Esophagus muscularis mucosa (tissue), 4 donors: ENCODE measurements at regions not wholly inside any gene's neighbourhood (a gene's known extent, or its start where the extent isn't known, plus 50 kb on each side); places are given as distances from the start of the nearest gene placed in this dataset.

Experiments
- DNase-seq: peaks from one replicate; pipeline ENCODE4 v3.0.0-alpha.2; 2017; ENCODE audit errors: extremely low spot score
- H3K27ac ChIP-seq, 4 donors: fragments of 200-600 bp; sonication (generic); replicated peaks in 1 of 4; 1 replicate in 3 of 4; 2 replicates in 1 of 4; pipeline ENCODE4 v1.5.1; 2016 to 2019; ENCODE audit warnings: mild to moderate bottlenecking in 1 of 4
- H3K27me3 ChIP-seq, 4 donors: fragments of 200-600 bp; sonication (generic); one replicate each; pipeline versions ENCODE4 v1.5.1 to v1.6.0; 2016 to 2019
- H3K36me3 ChIP-seq, 4 donors: fragments of 200-600 bp; sonication (generic); one replicate each; pipeline ENCODE4 v1.5.1; 2016 to 2019
- H3K4me1 ChIP-seq, 4 donors: fragments of 200-600 bp; sonication (generic); one replicate each; pipeline ENCODE4 v1.5.1; 2016 to 2019
- H3K4me3 ChIP-seq, 4 donors: fragments of 200-600 bp; sonication (generic); 1 replicate in 2 of 4; 2 replicates in 2 of 4; pipeline ENCODE4 v1.5.1; 2016 to 2019; ENCODE audit warnings: mild to moderate bottlenecking in 4 of 4, moderate library complexity in 1 of 4
- H3K9me3 ChIP-seq, 4 donors: fragments of 200-600 bp; sonication (generic); 1 replicate in 3 of 4; 2 replicates in 1 of 4; pipeline ENCODE4 v1.5.1; 2016 to 2019
- EP300 ChIP-seq: sonication (generic); formaldehyde crosslinking; IDR thresholded peaks from one replicate; pipeline ENCODE4 v1.6.1; 2017; ENCODE audit warnings: antibody characterized with exemption
- POLR2A ChIP-seq: fragments of 450-650 bp; IDR thresholded peaks from one replicate; pipeline ENCODE4 v1.6.1; 2017; ENCODE audit warnings: antibody characterized with exemption, moderate library complexity, mild to moderate bottlenecking, low read depth
- POLR2AphosphoS5 ChIP-seq, 2 donors: sonication (generic); formaldehyde crosslinking; IDR thresholded peaks; one replicate each; pipeline ENCODE4 v1.6.1; 2017; ENCODE audit warnings: antibody characterized with exemption in 2 of 2
- WGBS: methylation state at CpG from one replicate; pipeline ENCODE4 v1.1.5; 2018; 5-methylcytosine and 5-hydroxymethylcytosine counted together
- intact Hi-C: fragments of 100-400 bp; cut with DNase I; formaldehyde crosslinking; loops from one replicate; pipeline ENCODE4 v1.15.1; 2023
- TF ChIP-seq, protein P1 (sequence below), 3 experiments: fragments of 200-600 bp in 2 of 3; fragments of 450-650 bp in 1 of 3; sonication (generic) in 2 of 3; IDR thresholded peaks; one replicate each; pipeline ENCODE4 v1.5.1; 2017 to 2019; ENCODE audit warnings: antibody characterized with exemption in 3 of 3, mild to moderate bottlenecking in 2 of 3, moderate library complexity in 1 of 3

DNA sequence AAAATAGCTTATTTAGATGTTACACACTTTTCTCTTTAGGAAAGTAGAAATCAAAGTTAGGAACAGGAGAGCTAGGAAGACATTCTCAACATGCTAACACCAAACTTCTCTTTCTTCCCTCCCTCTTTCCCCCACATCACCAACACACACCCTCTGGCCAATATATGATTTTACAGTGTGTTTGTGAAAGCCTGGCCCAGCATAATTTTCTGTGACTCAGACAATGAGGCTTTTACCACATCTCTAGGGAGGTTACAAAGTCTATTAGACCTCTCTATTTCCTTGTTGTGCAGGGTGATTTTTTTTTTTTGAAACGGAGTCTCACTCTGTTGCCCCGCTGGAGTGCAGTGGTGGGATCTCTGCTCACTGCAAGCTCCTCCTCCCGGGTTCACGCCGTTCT lies 189.9 kb downstream of the AASDH start:
- H3K27ac ChIP-seq: no peak overlapping the region
- TF ChIP-seq, protein P1, sequence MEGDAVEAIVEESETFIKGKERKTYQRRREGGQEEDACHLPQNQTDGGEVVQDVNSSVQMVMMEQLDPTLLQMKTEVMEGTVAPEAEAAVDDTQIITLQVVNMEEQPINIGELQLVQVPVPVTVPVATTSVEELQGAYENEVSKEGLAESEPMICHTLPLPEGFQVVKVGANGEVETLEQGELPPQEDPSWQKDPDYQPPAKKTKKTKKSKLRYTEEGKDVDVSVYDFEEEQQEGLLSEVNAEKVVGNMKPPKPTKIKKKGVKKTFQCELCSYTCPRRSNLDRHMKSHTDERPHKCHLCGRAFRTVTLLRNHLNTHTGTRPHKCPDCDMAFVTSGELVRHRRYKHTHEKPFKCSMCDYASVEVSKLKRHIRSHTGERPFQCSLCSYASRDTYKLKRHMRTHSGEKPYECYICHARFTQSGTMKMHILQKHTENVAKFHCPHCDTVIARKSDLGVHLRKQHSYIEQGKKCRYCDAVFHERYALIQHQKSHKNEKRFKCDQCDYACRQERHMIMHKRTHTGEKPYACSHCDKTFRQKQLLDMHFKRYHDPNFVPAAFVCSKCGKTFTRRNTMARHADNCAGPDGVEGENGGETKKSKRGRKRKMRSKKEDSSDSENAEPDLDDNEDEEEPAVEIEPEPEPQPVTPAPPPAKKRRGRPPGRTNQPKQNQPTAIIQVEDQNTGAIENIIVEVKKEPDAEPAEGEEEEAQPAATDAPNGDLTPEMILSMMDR (IDR thresholded peaks at IDR 0.05): no peak
- TF ChIP-seq POLR2AphosphoS5 (IDR thresholded peaks at IDR 0.05) (no peak), POLR2A (no peak), EP300 (no peak)
- no peaks in the 10 kb centered on the region for H3K36me3 ChIP-seq
- DNase-seq: no peak
- no peaks in the 10 kb centered on the region for H3K27me3 ChIP-seq
- no peaks in the 10 kb centered on the region for H3K9me3 ChIP-seq
- WGBS: 77% methylated on average over 5 of the region's 5 CpGs
- H3K4me1 ChIP-seq: peaks cover 0 to 24% (median 20%) of the 10 kb centered on the region in 4 donors
- intact Hi-C loops: no loop called here
- H3K4me3 ChIP-seq: no peak overlapping the region

DNA sequence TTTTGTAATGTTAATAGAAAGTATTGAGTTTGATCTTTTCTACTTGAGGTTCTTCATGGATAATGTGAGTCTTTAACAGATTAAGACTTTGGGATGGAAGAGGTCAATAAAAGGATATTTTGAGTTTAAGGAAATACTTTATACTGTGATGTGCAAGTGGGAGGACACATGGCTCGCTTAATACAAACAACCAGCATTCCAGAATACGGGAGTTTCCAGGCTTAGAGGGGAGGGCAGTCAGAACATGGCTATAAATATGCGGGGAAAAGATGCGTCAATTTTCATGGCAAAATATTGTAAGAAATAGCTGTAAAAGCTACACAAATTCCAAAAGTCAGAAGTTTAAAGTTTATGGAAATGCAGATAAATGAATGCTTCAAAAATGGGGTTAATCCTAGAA lies 192.3 kb downstream of the AASDH start:
- TF ChIP-seq, protein P1 (IDR thresholded peaks at IDR 0.05): no peak
- no peak for TF ChIP-seq EP300
- no peak for TF ChIP-seq POLR2A
- TF ChIP-seq POLR2AphosphoS5 (IDR thresholded peaks at IDR 0.05): no peak
- Histone ChIP-seq H3K9me3 (peaks cover 0 to 7% (median 3%) of the 10 kb centered on the region in 4 donors), H3K27ac (no peak overlapping the region), H3K27me3 (no peaks in the 10 kb centered on the region), H3K4me3 (no peak overlapping the region), H3K4me1 (peaks cover 0 to 24% (median 20%) of the 10 kb centered on the region in 4 donors), H3K36me3 (no peaks in the 10 kb centered on the region)
- 33% methylated on average over 4 of the region's 4 CpGs for WGBS
- intact Hi-C loops: no loop called here
- no peak for DNase-seq

DNA sequence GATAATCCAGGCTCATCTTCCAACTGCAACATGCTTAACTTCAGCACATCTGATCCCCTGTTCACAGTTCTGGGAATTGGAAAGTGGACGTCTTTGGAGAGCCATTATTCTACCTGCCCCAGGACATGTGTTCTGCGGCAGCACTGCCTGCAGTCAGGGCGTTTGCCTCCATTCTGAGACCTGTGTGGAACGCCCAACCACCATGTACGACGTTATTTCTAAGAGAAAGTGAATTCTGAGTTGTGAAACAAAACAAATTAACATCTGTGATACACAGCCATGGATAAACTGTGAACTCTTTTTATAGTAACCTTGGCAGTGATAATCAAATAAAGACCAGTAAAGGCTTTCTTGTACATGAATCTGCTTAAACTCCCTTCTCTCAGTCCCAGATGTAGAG lies 195.8 kb downstream of the AASDH start:
- 70% methylated on average over 6 of the region's 6 CpGs for WGBS
- no peak for DNase-seq
- no peak overlapping the region for H3K4me3 ChIP-seq

DNA sequence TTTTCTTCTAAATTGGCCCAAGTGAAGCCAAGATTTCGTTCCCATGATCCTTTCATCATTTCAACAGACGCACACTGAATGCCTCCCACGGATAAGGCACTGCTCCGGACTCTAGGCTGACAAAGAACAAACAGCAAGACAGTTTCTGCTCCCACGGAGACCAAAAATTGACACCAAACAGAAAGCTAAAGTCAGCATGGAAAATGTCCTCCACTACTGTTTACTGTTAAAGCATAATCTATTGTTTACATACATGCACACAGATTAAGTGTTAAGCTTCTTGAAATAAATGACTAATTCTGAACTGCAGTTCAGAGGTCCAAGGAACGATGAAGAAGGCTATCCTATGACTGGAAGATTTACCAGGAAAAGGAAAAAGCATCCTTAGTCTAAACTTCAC lies 199.6 kb downstream of the AASDH start:
- TF ChIP-seq POLR2A (no peak), EP300 (no peak), POLR2AphosphoS5 (IDR thresholded peaks at IDR 0.05) (no peak)
- TF ChIP-seq, protein P1 (IDR thresholded peaks at IDR 0.05): no peak
- H3K4me1 ChIP-seq: peaks cover 0 to 8% (median 0%) of the 10 kb centered on the region in 4 donors
- H3K36me3 ChIP-seq: no peaks in the 10 kb centered on the region
- H3K27me3 ChIP-seq: no peaks in the 10 kb centered on the region
- 52% methylated on average over 6 of the region's 6 CpGs for WGBS
- intact Hi-C loops: no loop called here
- DNase-seq: no peak
- peaks cover 0 to 7% (median 3%) of the 10 kb centered on the region in 4 donors for H3K9me3 ChIP-seq
- no peak overlapping the region for H3K27ac ChIP-seq
- H3K4me3 ChIP-seq: no peak overlapping the region

More for the DNA sequence above, 195.8 kb downstream of the AASDH start:
- Histone ChIP-seq H3K9me3 (peaks cover 0 to 7% (median 3%) of the 10 kb centered on the region in 4 donors), H3K27me3 (no peaks in the 10 kb centered on the region), H3K36me3 (no peaks in the 10 kb centered on the region), H3K27ac (no peak overlapping the region), H3K4me1 (peaks cover 0 to 26% (median 19%) of the 10 kb centered on the region in 4 donors)
- TF ChIP-seq POLR2A (no peak), EP300 (no peak), POLR2AphosphoS5 (IDR thresholded peaks at IDR 0.05) (no peak)
- TF ChIP-seq, protein P1 (IDR thresholded peaks at IDR 0.05): no peak
- intact Hi-C loops: no loop called here

DNA sequence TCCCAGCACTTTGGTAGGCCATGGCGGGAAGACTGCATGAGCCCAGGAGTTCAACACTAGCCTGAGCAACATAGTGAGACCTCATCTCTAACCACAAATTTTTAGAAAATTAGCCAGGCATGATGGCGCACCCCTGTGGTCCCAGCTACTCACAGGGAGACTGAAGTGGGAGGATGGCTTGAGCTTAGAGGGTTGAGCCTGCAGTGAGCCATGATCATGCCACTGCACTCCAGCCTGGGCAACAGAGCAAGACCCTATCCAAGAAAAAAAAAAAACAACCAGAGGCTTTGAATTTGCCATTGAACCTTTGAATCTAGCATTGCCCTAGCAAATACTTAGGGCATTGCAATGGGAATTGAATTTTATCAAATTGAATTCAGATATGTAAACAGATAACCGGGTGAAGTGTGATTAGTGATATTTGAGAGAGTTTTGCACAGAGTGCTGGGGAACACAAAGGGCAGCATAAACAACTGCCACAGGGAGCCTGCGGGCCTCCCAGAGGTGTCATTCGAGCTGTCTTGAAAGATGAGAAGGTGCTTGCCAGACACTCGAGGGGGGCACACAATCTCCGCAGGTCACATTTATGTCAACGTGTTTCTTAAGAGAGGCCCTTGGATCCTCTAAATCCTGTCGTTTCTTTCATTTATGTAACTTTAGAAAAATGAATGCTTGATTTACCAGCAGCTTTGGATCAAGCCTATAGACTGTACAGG lies 200.3 kb downstream of the AASDH start:
- intact Hi-C loops: no loop called here
- 63% methylated on average over 9 of the region's 9 CpGs for WGBS
- no peak for DNase-seq
- Histone ChIP-seq H3K36me3 (no peaks in the 10 kb centered on the region), H3K4me1 (peaks cover 0 to 8% (median 0%) of the 10 kb centered on the region in 4 donors), H3K27me3 (no peaks in the 10 kb centered on the region), H3K27ac (no peak overlapping the region), H3K4me3 (no peak overlapping the region), H3K9me3 (peaks cover 0 to 7% (median 3%) of the 10 kb centered on the region in 4 donors)
- TF ChIP-seq, protein P1 (IDR thresholded peaks at IDR 0.05): no peak
- TF ChIP-seq POLR2A (no peak), EP300 (no peak), POLR2AphosphoS5 (IDR thresholded peaks at IDR 0.05) (no peak)
